A549 (cell line): ENCODE measurements at regions not wholly inside any gene's neighbourhood (a gene's known extent, or its start where the extent isn't known, plus 50 kb on each side); places are given as distances from the start of the nearest gene placed in this dataset.

Experiments
- POLR2A ChIP-seq: IDR thresholded peaks from 2 replicates; pipeline ENCODE4 v1.6.1; 2012; ENCODE audit warnings: mild to moderate bottlenecking, low read length
- SREBF2 ChIP-seq: fragments of 450-650 bp; IDR thresholded peaks from 2 replicates; pipeline ENCODE4 v1.6.1; 2014; ENCODE audit warnings: mild to moderate bottlenecking, moderate library complexity
- TF ChIP-seq, protein P1 (sequence below): fragments of >200 bp; sonication (Bioruptor Twin); formaldehyde crosslinking; IDR thresholded peaks from 3 replicates; pipeline ENCODE4 v1.5.1; 2016
- TF ChIP-seq, protein P2 (sequence below): IDR thresholded peaks from 2 replicates; pipeline ENCODE4 v1.6.1; 2012

DNA sequence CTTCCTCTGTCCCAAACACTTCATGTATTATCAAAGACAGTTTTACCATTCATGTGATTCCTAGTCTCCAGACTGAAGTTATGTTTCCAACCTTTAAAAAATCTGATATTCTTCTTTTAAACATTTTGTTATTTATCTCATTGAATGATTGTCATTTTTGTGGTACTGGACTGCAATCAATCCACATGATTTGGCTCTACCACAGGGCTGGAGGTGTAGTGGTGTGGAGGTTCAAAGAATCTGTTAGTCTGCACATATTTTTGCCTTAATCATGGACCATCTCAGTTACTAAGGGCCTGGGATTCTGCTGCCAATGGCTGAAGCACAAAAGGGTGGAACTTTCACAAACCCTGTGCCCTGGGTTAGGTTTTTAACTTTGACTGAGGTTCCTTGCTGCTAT is 164.1 kb upstream of the JAG1 start:
- TF ChIP-seq SREBF2 = no peak
- TF ChIP-seq, protein P1, sequence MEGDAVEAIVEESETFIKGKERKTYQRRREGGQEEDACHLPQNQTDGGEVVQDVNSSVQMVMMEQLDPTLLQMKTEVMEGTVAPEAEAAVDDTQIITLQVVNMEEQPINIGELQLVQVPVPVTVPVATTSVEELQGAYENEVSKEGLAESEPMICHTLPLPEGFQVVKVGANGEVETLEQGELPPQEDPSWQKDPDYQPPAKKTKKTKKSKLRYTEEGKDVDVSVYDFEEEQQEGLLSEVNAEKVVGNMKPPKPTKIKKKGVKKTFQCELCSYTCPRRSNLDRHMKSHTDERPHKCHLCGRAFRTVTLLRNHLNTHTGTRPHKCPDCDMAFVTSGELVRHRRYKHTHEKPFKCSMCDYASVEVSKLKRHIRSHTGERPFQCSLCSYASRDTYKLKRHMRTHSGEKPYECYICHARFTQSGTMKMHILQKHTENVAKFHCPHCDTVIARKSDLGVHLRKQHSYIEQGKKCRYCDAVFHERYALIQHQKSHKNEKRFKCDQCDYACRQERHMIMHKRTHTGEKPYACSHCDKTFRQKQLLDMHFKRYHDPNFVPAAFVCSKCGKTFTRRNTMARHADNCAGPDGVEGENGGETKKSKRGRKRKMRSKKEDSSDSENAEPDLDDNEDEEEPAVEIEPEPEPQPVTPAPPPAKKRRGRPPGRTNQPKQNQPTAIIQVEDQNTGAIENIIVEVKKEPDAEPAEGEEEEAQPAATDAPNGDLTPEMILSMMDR = no peak
- TF ChIP-seq POLR2A = no peak
- TF ChIP-seq, protein P2, sequence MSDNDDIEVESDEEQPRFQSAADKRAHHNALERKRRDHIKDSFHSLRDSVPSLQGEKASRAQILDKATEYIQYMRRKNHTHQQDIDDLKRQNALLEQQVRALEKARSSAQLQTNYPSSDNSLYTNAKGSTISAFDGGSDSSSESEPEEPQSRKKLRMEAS = no peak
